Upper lobe of left lung (tissue), 6 donors: ENCODE measurements at regions not wholly inside any gene's neighbourhood (a gene's known extent, or its start where the extent isn't known, plus 50 kb on each side); places are given as distances from the start of the nearest gene placed in this dataset.

Experiments
- ATAC-seq, 2 donors: fragments of 200-7000 bp; cut with Tn5 transposase; one replicate each; pipeline ENCODE4 v1.9.1; 2022; ENCODE audit warnings: mild to moderate bottlenecking in 2 of 2, moderate library complexity in 2 of 2; ENCODE audit not compliant: low FRiP score in 2 of 2
- DNase-seq, 2 donors: peaks; one replicate each; pipeline ENCODE4 v3.0.0-alpha.2; 2019 to 2020
- H3K27ac ChIP-seq, 4 donors: fragments of 200-600 bp; sonication (generic); one replicate each; pipeline ENCODE4 v1.5.1; 2016 to 2019
- H3K27me3 ChIP-seq, 4 donors: fragments of 200-600 bp; sonication (generic); one replicate each; pipeline ENCODE4 v1.5.1; 2017 to 2019
- H3K36me3 ChIP-seq, 4 donors: fragments of 200-600 bp; sonication (generic); one replicate each; pipeline ENCODE4 v1.5.1; 2016 to 2019
- H3K4me1 ChIP-seq, 4 donors: fragments of 200-600 bp; sonication (generic); one replicate each; pipeline ENCODE4 v1.5.1; 2018 to 2019
- H3K4me3 ChIP-seq, 4 donors: fragments of 200-600 bp; sonication (generic); one replicate each; pipeline ENCODE4 v1.5.1; 2017 to 2019; ENCODE audit warnings: mild to moderate bottlenecking in 2 of 4, moderate library complexity in 1 of 4
- H3K9me3 ChIP-seq, 4 donors: fragments of 200-600 bp; sonication (generic); one replicate each; pipeline ENCODE4 v1.5.1; 2018 to 2019
- CTCF ChIP-seq, 6 experiments: fragments of 450-650 bp in 4 of 6; fragments of 200-600 bp in 2 of 6; sonication (generic) in 2 of 6; IDR thresholded peaks; one replicate each; pipeline ENCODE4 v1.5.1; 2016 to 2019; ENCODE audit warnings: antibody characterized with exemption in 6 of 6
- EP300 ChIP-seq, 4 donors: sonication (generic); formaldehyde crosslinking; IDR thresholded peaks; one replicate each; pipeline ENCODE4 v1.5.1; 2017; ENCODE audit warnings: antibody characterized with exemption in 4 of 4, control low read depth in 2 of 4
- POLR2A ChIP-seq, 4 donors: fragments of 450-650 bp; IDR thresholded peaks; one replicate each; pipeline ENCODE4 v1.5.1; 2016 to 2017; ENCODE audit warnings: antibody characterized with exemption in 4 of 4, mild to moderate bottlenecking in 2 of 4
- POLR2AphosphoS5 ChIP-seq, 2 donors: sonication (generic); formaldehyde crosslinking; IDR thresholded peaks; one replicate each; pipeline ENCODE4 v1.5.1; 2017; ENCODE audit warnings: antibody characterized with exemption in 2 of 2
- whole genome bisulfite sequencing, 2 donors: methylation state at CpG; one replicate each; pipeline ENCODE4 v1.1.5; 2017 to 2018; 5-methylcytosine and 5-hydroxymethylcytosine counted together
- donor health status: DM: no; HTN: no; CAD: no; lungs with moderate emphysema.
- donor health status: DM: no; HTN: yes; CAD: no; lungs with severe emphysema.

GRCh38 chr15:46709460-46710083 lies 1007.7 kb upstream of the SEMA6D start:
- Histone ChIP-seq H3K4me3 (no peak overlapping the region), H3K36me3 (no peaks in the 10 kb centered on the region), H3K27ac (no peak overlapping the region), H3K4me1 (no peaks in the 10 kb centered on the region), H3K27me3 (no peaks in the 10 kb centered on the region), H3K9me3 (no peaks in the 10 kb centered on the region)
- DNase-seq (no peak), ATAC-seq (no peak)
- TF ChIP-seq POLR2A (IDR thresholded peaks at IDR 0.05), result no peak
- TF ChIP-seq POLR2AphosphoS5 (IDR thresholded peaks at IDR 0.05), result no peak
- TF ChIP-seq EP300 (IDR thresholded peaks at IDR 0.05), result no peak
- no peak for TF ChIP-seq CTCF (IDR thresholded peaks at IDR 0.05)

GRCh38 chr15:46710401-46710960 lies 1006.8 kb upstream of the SEMA6D start:
- TF ChIP-seq POLR2A (IDR thresholded peaks at IDR 0.05), result no peak
- TF ChIP-seq POLR2AphosphoS5 (IDR thresholded peaks at IDR 0.05), result no peak
- no peak for TF ChIP-seq CTCF (IDR thresholded peaks at IDR 0.05)
- no peak for TF ChIP-seq EP300 (IDR thresholded peaks at IDR 0.05)
- WGBS, 2 donors, result 76 to 81% methylated on average over 6 of the region's 6 CpGs
- ATAC-seq (no peak), DNase-seq (no peak)
- H3K4me1 ChIP-seq, result no peaks in the 10 kb centered on the region
- no peak overlapping the region for H3K27ac ChIP-seq
- H3K9me3 ChIP-seq, result no peaks in the 10 kb centered on the region
- H3K27me3 ChIP-seq, result no peaks in the 10 kb centered on the region
- H3K36me3 ChIP-seq, result no peaks in the 10 kb centered on the region
- no peak overlapping the region for H3K4me3 ChIP-seq

DNA sequence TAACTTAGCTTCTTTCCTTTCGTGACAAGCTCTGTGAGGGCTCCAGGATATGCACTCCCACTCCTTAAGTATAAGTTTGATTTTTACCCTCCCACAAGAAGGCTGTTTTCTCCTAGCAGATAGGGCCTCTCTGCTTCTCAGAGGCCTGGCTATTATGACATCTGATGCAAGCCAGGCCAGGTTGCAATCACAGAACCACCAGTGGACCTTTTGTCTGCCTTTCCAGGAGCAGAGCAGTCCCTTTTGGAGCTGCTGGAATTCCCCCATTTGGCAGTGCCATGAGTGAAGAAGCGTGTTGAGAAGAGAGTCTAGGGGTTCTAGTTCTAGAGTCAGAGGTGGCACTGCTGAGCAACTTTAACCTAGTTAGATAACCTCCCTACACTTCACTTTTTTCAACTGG lies 1004.3 kb upstream of the SEMA6D start:
- Histone ChIP-seq H3K27ac (no peak overlapping the region), H3K4me3 (no peak overlapping the region), H3K9me3 (no peaks in the 10 kb centered on the region), H3K36me3 (no peaks in the 10 kb centered on the region), H3K27me3 (no peaks in the 10 kb centered on the region), H3K4me1 (no peaks in the 10 kb centered on the region)
- no peak for DNase-seq
- ATAC-seq, result no peak
- 82 to 90% methylated on average over 2 of the region's 2 CpGs for WGBS, 2 donors
- TF ChIP-seq POLR2AphosphoS5 (IDR thresholded peaks at IDR 0.05), result no peak
- TF ChIP-seq EP300 (IDR thresholded peaks at IDR 0.05), result no peak
- TF ChIP-seq POLR2A (IDR thresholded peaks at IDR 0.05), result no peak
- TF ChIP-seq CTCF (IDR thresholded peaks at IDR 0.05), result no peak

- 78 to 87% methylated on average over 2 of the region's 2 CpGs for WGBS, 2 donors
- TF ChIP-seq EP300 (IDR thresholded peaks at IDR 0.05) (no peak), CTCF (IDR thresholded peaks at IDR 0.05) (no peak), POLR2A (IDR thresholded peaks at IDR 0.05) (no peak)
- ATAC-seq, result no peak
These were observed 1002.4 kb upstream of the SEMA6D start for GRCh38 chr15:46714950-46715349.

DNA sequence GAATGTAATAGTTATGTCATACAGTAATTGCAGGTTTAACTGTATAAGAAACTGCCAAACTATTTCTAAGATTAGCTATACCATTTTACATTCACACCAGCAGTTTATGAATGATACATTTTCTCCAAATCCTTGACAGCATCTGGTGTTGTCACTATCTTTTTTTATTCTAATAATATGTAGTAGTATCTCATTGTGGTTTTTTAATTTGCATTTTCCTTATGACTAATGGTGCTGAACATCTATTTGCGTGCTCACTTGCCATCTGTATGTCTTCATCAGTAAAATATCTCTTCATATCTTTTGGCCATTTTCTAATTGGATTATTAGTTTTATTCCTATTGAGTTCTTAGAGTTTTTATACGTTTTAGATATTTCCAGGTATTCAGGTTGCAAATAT lies 994.0 kb upstream of the SEMA6D start:
- Histone ChIP-seq H3K9me3 (peaks cover 4 to 9% (median 6%) of the 10 kb centered on the region in 4 donors), H3K27ac (no peak overlapping the region), H3K4me3 (no peak overlapping the region), H3K27me3 (no peaks in the 10 kb centered on the region), H3K4me1 (no peaks in the 10 kb centered on the region), H3K36me3 (no peaks in the 10 kb centered on the region)
- ATAC-seq, result no peak
- no peak for DNase-seq
- TF ChIP-seq CTCF (IDR thresholded peaks at IDR 0.05) (no peak), POLR2A (IDR thresholded peaks at IDR 0.05) (no peak), POLR2AphosphoS5 (IDR thresholded peaks at IDR 0.05) (no peak), EP300 (IDR thresholded peaks at IDR 0.05) (no peak)
- 78 to 85% methylated on average over 2 of the region's 2 CpGs for WGBS, 2 donors

More at GRCh38 chr15:46714950-46715349, 1002.4 kb upstream of the SEMA6D start:
- Histone ChIP-seq H3K9me3 (no peaks in the 10 kb centered on the region), H3K27me3 (no peaks in the 10 kb centered on the region), H3K4me3 (no peak overlapping the region), H3K36me3 (no peaks in the 10 kb centered on the region), H3K27ac (no peak overlapping the region), H3K4me1 (no peaks in the 10 kb centered on the region)
- DNase-seq, result no peak
